ENCODE measurements at regions not wholly inside any gene's neighbourhood (a gene's known extent, or its start where the extent isn't known, plus 50 kb on each side); places are given as distances from the start of the nearest gene placed in this dataset.

GRCh38 chr14:101234244-101234937 is 326.9 kb upstream of the DIO3 start:
- DNase-seq (ENCODE audit: extremely low spot score): no peak
- WGBS: 86% methylated on average over 18 of the region's 23 CpGs
- no peak overlapping the region for H3K27ac ChIP-seq (replicated peaks in 1 of 4)
- no peak for TF ChIP-seq POLR2A (IDR thresholded peaks at IDR 0.05; ENCODE audit: low read depth)
- no peak for TF ChIP-seq CTCF (IDR thresholded peaks at IDR 0.05)
- H3K27me3 ChIP-seq: peaks cover 0 to 7% (median 0%) of the 10 kb centered on the region in 4 donors
- H3K9me3 ChIP-seq: no peaks in the 10 kb centered on the region
- no peaks in the 10 kb centered on the region for H3K36me3 ChIP-seq
- peaks cover 0 to 10% (median 4%) of the 10 kb centered on the region in 4 donors for H3K4me1 ChIP-seq
- no peak overlapping the region for H3K4me3 ChIP-seq
- intact Hi-C loops (cut with DNase I): no loop called here

- Histone ChIP-seq H3K4me3 (no peak overlapping the region), H3K27me3 (peaks cover 0 to 8% (median 0%) of the 10 kb centered on the region in 4 donors), H3K4me1 (peaks cover 0 to 10% (median 4%) of the 10 kb centered on the region in 4 donors), H3K36me3 (no peaks in the 10 kb centered on the region), H3K9me3 (no peaks in the 10 kb centered on the region), H3K27ac (replicated peaks in 1 of 4) (no peak overlapping the region)
- no peak for TF ChIP-seq POLR2AphosphoS5 (IDR thresholded peaks at IDR 0.05)
- DNase-seq (ENCODE audit: extremely low spot score): no peak
- 87% methylated on average over 9 of the region's 12 CpGs for whole genome bisulfite sequencing
- intact Hi-C loops (cut with DNase I): no loop called here
These were observed 326.3 kb upstream of the DIO3 start for GRCh38 chr14:101234999-101235334.

GRCh38 chr14:101235335-101236103 is 325.8 kb upstream of the DIO3 start:
- H3K4me3 ChIP-seq: no peak overlapping the region
- no peaks in the 10 kb centered on the region for H3K9me3 ChIP-seq
- 86% methylated on average over 11 of the region's 16 CpGs for WGBS
- peaks cover 0 to 11% (median 0%) of the 10 kb centered on the region in 4 donors for H3K27me3 ChIP-seq
- TF ChIP-seq CTCF (IDR thresholded peaks at IDR 0.05) (peak; percentile 35 to 51 (median 37)), EP300 (IDR thresholded peaks at IDR 0.05) (no peak)
- no peak overlapping the region for H3K27ac ChIP-seq (replicated peaks in 1 of 4)
- DNase-seq (ENCODE audit: extremely low spot score): no peak
- H3K4me1 ChIP-seq: peaks cover 0 to 10% (median 4%) of the 10 kb centered on the region in 4 donors
- H3K36me3 ChIP-seq: no peaks in the 10 kb centered on the region
- intact Hi-C loops (cut with DNase I): no loop called here

GRCh38 chr14:101236496-101237251 is 324.6 kb upstream of the DIO3 start:
- DNase-seq (ENCODE audit: extremely low spot score): no peak
- Histone ChIP-seq H3K9me3 (no peaks in the 10 kb centered on the region), H3K4me3 (no peak overlapping the region), H3K27me3 (peaks cover 0 to 14% (median 0%) of the 10 kb centered on the region in 4 donors), H3K36me3 (no peaks in the 10 kb centered on the region), H3K4me1 (peaks cover 0 to 10% (median 4%) of the 10 kb centered on the region in 4 donors), H3K27ac (replicated peaks in 1 of 4) (no peak overlapping the region)
- TF ChIP-seq POLR2A (IDR thresholded peaks at IDR 0.05; ENCODE audit: low read depth): no peak
- no peak for TF ChIP-seq CTCF (IDR thresholded peaks at IDR 0.05)
- no peak for TF ChIP-seq EP300 (IDR thresholded peaks at IDR 0.05)
- TF ChIP-seq POLR2AphosphoS5 (IDR thresholded peaks at IDR 0.05): no peak
- intact Hi-C loops (cut with DNase I): no loop called here
- WGBS: 83% methylated on average over 2 of the region's 15 CpGs

- Histone ChIP-seq H3K27me3 (peaks cover 0 to 14% (median 0%) of the 10 kb centered on the region in 4 donors), H3K27ac (replicated peaks in 1 of 4) (no peak overlapping the region), H3K9me3 (no peaks in the 10 kb centered on the region), H3K36me3 (no peaks in the 10 kb centered on the region), H3K4me3 (no peak overlapping the region), H3K4me1 (peaks cover 0 to 10% (median 4%) of the 10 kb centered on the region in 4 donors)
- intact Hi-C loops (cut with DNase I): no loop called here
- no peak for DNase-seq (ENCODE audit: extremely low spot score)
- WGBS: 71% methylated on average over 6 of the region's 9 CpGs
- TF ChIP-seq CTCF (IDR thresholded peaks at IDR 0.05) (no peak), EP300 (IDR thresholded peaks at IDR 0.05) (no peak), POLR2A (IDR thresholded peaks at IDR 0.05; ENCODE audit: low read depth) (no peak), POLR2AphosphoS5 (IDR thresholded peaks at IDR 0.05) (no peak)
These were observed 324.1 kb upstream of the DIO3 start for GRCh38 chr14:101237252-101237616.
